Hepatocyte (in vitro differentiated cells): ENCODE measurements at regions not wholly inside any gene's neighbourhood (a gene's known extent, or its start where the extent isn't known, plus 50 kb on each side); places are given as distances from the start of the nearest gene placed in this dataset.

Experiments used
- EZH2 ChIP-seq: fragments of 200-600 bp; sonication (generic); IDR thresholded peaks from 2 replicates; pipeline ENCODE4 v1.6.1; 2016; ENCODE audit warnings: antibody characterized with exemption, mild to moderate bottlenecking, borderline replicate concordance
- TF ChIP-seq, protein P1 (sequence below): fragments of 200-600 bp; sonication (generic); IDR thresholded peaks from 2 replicates; pipeline ENCODE4 v1.5.1; 2016; ENCODE audit warnings: antibody characterized with exemption, mild to moderate bottlenecking; ENCODE audit not compliant: poor library complexity

DNA sequence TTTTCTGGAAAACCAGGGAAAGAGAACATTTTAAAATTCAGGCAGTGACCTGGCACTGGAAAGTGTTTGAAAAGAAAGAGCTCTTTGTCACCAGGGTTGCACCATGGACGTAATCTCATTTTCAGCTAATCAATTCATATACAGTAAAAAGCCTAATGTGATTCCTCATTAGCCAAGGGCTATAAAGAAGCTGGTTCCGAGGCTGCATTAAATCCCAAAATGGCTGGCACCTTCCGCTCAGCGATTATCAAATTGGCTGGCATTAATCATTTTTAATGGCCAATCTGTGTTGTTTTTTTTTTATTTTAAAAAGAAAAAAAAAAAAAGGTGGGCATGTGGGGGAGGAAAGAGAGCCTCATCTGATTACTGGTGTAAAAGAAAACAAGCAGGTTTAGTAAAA, 341.4 kb downstream of the RAB28 start:
- TF ChIP-seq, protein P1, sequence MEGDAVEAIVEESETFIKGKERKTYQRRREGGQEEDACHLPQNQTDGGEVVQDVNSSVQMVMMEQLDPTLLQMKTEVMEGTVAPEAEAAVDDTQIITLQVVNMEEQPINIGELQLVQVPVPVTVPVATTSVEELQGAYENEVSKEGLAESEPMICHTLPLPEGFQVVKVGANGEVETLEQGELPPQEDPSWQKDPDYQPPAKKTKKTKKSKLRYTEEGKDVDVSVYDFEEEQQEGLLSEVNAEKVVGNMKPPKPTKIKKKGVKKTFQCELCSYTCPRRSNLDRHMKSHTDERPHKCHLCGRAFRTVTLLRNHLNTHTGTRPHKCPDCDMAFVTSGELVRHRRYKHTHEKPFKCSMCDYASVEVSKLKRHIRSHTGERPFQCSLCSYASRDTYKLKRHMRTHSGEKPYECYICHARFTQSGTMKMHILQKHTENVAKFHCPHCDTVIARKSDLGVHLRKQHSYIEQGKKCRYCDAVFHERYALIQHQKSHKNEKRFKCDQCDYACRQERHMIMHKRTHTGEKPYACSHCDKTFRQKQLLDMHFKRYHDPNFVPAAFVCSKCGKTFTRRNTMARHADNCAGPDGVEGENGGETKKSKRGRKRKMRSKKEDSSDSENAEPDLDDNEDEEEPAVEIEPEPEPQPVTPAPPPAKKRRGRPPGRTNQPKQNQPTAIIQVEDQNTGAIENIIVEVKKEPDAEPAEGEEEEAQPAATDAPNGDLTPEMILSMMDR = no peak
- TF ChIP-seq EZH2 = no peak
